HG03280 (cell line): ENCODE measurements at regions not wholly inside any gene's neighbourhood (a gene's known extent, or its start where the extent isn't known, plus 50 kb on each side); places are given as distances from the start of the nearest gene placed in this dataset.
"Not testable (repeated sequence)": the region's sequence is repeated elsewhere in the genome, so short reads cannot be mapped to it uniquely, and the experiment has no call there.

Source experiments
- ATAC-seq: cut with Tn5 transposase; IDR thresholded peaks from one replicate; pipeline ENCODE4 v1.9.1; 2021; ENCODE audit warnings: mild to moderate bottlenecking, moderate library complexity; ENCODE audit not compliant: unreplicated experiment

DNA sequence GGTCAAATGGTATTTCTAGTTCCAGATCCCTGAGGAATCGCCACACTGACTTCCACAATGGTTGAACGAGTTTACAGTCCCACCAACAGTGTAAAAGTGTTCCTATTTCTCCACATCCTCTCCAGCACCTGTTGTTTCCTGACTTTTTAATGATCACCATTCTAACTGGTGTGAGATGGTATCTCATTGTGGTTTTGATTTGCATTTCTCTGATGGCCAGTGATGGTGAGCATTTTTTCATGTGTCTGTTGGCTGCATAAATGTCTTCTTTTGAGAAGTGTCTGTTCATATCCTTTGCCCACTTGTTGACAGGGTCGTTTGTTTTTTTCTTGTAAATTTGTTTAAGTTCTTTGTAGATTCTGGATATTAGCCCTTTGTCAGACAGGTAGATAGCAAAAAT lies 269.9 kb upstream of the NREP start:
- ATAC-seq, result not testable (repeated sequence)

DNA sequence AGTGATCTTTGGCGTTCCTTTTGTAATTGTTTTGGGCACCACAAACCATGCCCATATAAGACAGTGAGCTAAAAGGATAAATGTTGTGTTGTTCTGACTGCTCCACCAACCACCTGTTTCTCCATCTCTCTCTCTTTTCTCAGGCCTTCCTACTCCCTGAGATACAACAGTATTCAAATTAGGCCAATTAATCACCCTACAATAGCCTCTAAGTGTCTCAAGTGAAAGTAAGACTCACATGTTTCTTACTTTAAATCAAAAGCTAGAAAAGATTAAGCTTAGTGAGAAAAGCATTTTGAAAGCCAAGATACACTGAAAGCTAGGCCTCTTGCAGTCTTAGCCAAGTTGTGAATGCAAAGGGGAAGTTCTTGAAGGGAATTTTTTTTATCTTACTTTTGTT lies 268.8 kb upstream of the NREP start:
- peak; percentile 61 for ATAC-seq

DNA sequence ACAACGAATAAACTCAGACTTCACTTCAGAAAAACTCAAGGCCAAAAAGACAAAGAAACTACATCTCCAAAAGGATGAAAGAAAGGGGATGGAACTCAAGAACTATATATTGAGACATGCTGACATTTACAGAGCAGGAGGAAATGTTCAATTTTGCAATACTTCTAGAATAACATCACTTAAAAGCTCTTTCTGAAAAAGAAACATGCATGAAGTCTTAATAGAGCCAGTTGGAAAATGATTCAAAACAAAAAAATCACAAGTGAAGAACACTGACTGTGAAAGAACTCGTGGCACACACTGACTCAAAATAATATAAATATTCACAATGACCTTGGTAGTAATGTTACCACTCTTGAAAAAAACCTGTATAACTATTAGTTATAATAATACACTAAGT lies 267.8 kb upstream of the NREP start:
- ATAC-seq, result no peak

DNA sequence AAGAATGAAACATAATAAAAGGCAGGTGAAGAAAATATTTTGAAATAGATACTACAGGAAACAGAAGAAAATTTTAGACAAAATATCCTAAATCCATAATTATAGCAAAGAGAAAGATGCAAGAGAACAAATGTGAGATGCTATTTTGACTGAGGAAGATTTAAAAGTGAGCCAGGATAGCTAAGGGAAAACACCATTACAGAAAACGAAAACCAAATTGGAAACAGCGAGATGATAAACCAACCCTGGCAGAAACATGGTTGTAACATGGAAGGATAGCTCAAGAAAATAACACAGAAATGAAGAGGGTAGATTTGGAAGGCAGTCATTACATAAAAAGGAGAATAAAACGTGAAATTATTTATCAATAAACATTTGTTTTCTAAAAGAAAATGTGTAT lies 267.2 kb upstream of the NREP start:
- ATAC-seq, result no peak

DNA sequence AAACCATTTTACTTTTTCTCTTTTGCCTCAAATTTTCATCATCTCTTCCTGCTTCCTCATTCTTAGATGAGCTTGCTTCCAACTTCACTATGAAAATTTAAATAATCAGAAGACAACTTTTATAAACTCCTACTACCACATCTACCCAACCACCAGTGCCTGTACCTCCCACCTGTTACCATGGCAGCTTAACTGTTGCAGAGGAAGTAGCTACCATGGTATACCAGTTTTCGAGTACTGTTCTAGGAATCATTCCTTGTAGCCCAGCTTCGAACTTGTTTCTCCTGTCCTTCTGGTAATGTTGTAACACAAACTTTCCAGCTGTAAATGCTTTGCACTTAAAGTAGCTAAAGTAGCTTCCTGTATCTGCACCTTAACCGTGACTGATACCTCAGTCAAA lies 266.8 kb upstream of the NREP start:
- ATAC-seq, result no peak

DNA sequence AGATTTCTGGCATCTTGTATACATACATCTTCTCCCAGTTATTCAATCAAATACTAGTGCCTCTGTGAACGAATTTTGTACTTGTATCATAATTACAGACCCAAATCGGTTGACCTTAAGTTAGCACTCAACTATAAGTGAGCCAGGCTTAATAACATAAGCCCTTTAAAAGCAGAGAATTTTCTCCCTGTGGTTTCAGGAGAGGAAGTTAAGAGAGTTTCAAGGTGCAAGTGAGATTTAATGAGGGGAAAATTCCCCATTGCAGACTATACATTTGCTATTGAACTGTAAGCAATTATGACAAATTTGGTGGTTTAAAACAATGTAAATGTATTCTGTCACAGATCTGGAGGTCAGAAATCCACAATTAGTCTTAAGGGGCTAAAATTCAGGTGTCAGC lies 261.9 kb upstream of the NREP start:
- no peak for ATAC-seq

DNA sequence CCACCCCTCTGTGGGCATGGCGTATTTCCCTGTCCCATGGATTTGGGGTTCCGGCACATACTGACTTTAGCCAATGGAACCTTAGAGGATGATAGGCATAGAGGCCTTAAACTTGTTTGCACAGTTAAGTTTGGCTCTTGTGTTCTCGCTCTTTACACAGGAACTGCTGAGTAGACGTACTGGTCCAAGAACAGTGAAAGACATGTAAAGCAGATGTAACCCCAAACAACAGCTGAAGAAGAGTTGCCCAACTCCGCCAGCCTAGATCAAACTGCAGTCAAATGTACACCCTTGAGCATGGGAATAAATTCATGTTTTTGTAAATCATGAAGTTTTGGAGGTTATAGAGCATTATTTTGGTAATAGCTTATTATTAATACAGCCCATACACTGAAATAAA lies 260.0 kb upstream of the NREP start:
- no peak for ATAC-seq

DNA sequence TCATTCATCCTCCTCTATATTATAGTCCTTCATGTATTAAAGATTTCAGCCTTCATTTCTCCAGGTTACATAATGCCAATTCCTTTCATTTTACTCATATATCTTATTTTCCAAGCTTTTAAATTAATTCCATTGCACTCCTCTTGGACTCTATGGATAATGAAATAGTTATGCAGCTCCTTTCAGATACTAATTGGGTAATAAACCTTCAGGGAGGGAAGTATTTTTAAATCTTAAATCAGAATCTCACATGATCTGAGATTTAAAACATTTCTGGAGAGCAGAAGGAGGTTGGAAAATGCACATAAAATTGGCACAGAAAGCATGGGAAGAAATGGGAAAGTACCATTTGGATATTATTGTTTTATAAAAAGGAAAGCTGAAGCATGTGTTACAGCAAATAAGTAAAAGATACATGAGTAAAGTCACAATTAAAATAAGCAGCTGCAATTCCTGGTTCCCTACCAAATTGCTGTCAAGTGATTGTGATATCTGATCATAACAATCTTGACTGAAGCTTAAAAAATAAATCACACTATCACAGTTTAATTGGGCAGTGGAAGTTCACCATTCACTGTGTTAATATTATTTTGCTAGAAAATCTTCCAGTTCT lies 257.9 kb upstream of the NREP start:
- no peak for ATAC-seq

DNA sequence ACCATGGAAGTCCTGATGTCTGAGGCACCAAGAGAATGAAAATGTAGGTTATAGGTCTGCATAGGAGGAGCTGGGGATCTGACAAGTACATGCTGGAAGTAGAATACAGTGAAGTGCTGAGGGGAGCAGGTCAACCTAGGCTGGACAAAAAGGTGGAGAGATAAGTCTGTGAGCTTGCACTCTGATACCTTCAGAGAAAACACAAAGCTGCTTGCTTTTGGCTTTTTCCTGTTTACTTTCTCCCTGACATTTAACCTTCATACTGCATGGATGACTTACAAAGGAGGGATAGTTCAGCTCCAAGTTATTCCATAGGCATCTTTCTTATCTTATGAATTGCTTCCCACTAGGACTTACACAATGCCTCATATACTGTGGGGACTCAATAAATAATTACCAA lies 256.7 kb upstream of the NREP start:
- no peak for ATAC-seq

DNA sequence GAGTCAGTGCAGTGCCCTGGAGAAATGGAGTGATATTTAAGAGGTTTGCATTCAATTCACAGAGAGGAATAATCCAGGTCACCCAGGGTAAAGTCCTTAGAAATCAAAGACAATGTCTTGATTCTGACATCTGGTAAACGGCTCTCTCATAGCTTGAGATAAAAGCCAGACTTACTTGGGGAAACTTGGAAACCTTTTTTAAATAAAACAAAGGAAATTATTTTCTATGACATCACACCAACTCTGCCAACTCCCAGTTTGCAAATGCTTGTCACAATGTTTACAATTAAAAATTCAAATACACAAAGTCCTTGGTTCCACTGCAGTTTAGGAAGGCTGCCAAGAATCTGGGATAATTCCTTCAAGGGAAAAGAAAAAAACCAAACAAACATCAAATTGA lies 255.1 kb upstream of the NREP start:
- no peak for ATAC-seq

DNA sequence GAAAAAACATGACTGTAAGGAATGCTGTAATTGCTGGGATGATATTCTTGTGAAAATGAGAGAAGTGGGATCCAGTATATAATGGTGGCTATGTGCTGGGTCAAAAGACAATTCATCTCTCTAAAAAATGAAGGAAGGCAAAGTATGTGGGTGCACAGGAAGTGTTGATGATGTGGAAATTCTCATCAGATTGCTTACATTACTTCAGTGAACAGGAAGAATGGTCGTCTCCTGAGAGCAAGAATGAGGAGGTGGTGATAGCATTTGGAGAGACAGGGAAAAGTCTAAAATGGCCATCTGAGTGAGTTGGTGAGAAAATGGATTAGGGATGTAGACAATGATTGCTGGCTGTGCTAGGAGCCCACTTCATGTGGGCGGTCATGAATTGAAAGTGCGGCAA lies 253.5 kb upstream of the NREP start:
- ATAC-seq, result no peak

DNA sequence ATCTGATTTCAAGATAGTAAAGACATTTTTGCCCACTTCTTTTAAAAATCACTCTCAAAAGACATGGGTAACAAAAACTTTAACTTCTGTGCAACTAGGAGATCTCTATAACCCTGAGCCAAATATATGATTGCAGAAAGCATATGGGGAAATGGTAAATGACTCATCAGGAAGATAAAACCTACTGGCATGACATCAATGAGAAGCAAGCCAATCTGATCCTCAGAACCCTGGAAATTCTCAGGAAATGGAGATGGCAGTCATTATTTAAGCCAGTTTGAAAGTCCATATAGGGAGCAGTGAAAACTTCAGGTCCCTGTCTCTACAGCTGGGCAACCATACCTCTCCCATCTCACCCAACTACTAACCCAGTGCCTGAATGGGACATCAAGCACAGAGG lies 249.7 kb upstream of the NREP start:
- no peak for ATAC-seq

DNA sequence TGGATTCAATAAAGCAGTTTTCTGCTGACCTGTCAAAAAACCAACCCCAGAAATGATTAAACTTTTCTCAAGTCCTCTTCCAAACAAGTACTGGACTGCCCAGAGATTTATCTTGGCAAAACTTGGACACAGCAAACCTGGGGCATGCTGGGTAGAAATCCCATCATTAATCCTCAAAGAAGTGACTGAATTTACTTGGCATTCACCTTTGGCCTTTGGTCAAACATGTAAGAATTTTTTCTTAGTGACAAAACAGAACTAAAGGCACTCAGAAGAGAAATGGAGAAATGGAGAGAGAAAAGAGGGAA lies 248.6 kb upstream of the NREP start:
- no peak for ATAC-seq

DNA sequence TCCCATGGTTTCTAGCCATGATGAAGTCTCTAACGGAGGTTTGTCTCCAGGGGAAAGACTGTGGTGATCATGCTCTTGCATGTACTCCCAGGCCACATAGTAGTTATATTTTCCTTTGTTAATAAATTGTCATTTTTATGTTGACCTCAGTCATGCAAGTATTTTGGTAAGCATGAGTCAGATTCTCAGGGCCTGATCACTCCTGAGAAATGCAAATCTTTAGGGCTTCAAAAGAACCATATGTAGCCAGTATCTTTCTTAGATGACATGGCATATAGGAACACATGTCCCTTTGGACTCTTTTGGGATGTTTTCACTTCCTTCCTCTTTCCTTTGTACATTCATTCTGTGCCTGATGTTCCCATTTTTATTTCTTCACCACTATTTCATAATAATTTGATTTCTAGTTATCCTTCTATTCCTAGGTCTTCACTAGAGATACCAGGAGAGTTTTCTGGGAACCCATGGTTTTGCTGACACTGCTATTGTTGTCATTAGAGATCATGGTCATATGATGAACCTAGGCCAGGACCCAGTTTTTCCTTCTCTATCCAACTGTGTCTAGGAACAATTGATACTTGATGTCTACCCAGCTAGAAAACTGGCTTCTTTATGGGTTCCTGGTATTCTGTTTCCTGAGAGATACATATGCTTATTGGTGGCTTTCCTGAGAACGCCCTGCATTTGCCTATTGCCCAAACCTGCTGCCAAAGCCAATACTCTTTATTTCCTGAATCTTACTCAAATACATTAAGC lies 248.1 kb upstream of the NREP start:
- peak; percentile 82 for ATAC-seq

DNA sequence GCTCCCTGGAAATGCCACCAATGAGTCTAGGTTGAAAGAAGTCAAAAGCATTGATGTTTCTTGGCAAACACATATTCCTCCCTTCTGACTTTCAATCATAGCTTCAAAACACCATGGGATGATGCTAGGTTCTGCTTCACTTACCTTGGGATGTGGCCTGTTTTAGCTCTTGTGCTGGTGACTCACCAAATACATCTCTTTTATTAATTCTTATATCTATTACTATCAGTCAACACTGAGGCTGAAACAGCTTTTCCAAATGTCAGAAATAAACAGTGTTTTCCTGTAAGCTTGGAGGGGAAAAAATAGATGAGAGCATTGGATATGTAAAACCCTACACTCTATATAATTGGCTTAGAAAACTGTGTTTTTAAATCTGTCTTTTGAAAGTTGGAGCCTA lies 245.4 kb upstream of the NREP start:
- ATAC-seq, result no peak

DNA sequence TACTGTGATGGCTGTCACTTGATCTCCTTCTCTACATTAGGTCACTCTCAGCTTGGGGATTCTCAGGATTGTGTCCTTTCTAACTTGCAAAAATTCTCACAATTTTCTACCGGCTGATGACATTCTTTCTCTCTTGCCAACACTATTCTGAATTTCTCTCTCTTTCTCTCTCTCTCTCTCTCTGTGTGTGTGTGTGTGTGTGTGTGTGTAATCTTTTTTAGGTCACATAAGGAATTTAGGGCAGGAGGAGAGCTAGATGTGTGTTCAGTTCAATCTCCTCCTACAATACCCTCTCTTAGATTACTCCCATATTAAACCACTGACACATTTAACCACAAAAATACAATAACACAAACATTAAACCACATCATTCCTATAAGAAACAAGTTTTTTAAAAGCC lies 242.3 kb upstream of the NREP start:
- ATAC-seq, result no peak

DNA sequence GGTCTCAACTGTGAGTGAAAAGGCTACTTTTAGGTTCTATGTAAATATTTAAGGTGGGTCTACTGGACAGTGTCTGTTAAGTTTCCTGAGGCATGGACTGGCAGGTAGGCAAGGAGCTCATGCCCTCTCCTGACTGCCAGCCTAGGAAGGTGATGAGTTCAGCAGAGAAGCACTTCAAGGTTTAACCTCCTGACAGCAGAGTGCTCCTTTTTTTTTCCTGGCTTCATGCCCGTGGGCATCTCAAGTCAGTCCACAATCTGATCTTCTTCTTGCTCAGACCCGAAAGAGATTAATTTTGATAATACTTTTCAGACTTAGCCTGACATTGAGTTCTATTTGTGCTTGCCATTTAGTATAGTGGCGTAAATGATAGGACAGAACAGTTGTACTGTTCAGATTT lies 241.9 kb upstream of the NREP start:
- ATAC-seq, result no peak

DNA sequence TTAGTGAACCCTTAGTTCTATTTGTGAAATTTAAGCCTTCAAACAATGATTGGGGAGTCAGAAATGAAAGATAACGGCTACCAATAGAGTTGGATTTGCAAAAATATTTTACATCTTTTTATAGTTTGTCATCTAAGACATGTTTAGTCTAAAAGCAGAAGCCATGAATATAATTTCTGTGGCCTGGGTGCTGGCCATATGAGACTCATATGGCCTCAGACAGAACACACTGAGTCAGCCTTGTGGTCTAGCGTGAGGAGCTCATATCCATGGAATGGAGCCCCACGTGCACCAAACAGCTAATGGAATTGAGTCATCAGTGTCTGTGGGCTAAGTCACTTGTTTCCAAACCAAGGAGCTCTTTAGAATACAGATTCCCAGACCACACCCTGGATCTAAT lies 240.7 kb upstream of the NREP start:
- ATAC-seq, result no peak

DNA sequence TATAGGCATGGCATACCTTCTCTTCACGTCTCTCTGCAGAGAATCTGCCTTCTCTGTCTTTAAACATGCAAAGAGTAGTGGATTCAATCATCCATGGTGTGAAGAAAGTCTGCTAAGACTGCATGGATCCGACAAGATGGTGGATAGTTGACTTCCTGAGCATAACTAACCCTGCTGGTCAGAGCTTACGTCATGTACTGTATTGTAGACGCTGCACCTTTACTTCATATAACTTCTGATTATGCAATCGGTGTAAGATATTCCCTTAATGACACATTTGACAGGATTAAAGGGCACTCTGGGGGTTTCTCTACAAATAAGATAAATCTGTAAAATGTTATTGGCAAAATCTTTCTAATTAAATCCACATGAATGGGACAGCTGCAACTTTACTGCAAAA lies 240.3 kb upstream of the NREP start:
- no peak for ATAC-seq

DNA sequence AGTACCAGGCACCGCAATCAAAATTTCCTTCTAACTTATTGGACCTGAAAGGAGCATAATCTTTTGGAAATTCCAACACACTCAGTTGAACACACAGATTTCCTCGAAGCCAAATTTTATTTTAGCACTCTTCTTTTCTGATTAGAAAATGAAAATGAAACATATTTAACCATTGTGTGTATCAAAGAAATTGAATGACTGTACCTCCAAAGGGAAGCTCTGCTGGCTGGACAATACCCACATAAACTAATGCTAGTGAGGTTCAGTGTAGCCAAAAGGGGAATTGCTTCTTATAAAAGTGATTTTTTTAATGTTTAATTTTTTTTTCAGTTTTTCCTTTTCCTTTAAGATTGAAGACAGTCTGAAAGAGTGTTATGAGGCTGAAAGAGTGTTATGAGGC lies 239.6 kb upstream of the NREP start:
- no peak for ATAC-seq

DNA sequence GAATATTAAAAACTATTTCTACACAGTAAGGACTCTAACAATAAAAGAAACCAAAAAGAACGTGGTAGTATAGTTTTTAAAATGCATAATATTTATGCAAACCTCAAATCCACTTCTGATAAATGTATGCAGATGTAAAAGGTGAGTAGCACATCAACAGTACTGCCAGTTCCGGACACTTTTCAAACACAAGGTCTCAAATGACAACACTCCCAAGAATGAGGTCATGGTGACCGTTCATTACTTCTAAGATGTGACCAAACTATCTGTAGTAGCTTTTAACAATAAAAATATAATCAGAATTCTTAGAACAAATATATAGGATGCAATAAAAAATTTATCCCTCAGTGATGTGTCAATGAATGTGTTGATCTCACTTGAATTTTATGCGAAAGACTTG lies 238.7 kb upstream of the NREP start:
- ATAC-seq, result no peak

DNA sequence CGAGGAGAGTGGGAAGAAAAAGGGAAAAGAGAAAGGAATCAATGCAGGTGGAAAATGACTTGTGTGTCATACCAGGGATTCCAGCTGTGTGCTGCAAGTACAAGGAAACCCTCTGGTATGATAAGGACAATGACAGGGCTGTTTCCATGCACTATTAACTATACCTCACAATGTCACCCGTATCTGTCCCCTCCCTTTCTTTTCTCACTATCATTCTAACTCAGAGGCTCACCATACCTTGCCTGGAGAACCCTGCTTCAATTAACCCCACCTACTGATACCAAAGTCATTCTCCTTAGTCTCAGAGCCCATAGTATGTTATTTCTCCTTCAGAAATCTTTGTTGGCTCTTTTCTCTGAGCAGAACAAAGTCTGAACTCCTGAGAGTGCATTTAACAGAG lies 236.2 kb upstream of the NREP start:
- ATAC-seq, result peak; percentile 68

DNA sequence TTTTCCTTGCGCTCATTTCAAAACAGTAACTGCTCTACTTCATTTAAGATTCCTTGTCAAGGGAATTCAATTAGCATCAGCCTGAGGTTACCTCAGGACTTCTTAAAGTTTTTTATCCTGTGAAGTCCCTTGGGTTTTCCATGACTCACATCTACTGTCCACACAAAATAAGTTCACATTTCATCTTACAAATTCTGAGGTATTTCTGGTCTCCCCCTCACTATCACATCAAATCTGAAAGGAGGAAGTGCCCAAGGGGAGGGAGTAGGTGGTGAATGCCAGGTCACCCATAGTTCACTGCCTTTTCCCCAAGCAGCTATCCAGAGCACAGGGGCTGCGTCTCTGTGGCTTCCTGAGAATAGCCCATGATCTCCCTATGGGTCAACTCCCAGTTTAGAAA lies 227.1 kb upstream of the NREP start:
- ATAC-seq, result no peak
